Kidney epithelial cell (primary cell): ENCODE measurements at regions not wholly inside any gene's neighbourhood (a gene's known extent, or its start where the extent isn't known, plus 50 kb on each side); places are given as distances from the start of the nearest gene placed in this dataset.

ENCODE experiments used
- DNase-seq: peaks from one replicate; pipeline ENCODE4 v3.0.0-alpha.2; 2010; ENCODE audit warnings: low read depth
- H3K27me3 ChIP-seq: 2 replicates; pipeline ENCODE4 v1.6.0; 2011; ENCODE audit warnings: low read length; ENCODE audit not compliant: control insufficient read depth, insufficient read depth
- H3K36me3 ChIP-seq: 2 replicates; pipeline ENCODE4 v1.5.1; 2011; ENCODE audit warnings: low read length; ENCODE audit not compliant: control insufficient read depth, insufficient read depth
- H3K4me3 ChIP-seq: 2 replicates; pipeline ENCODE4 v1.5.1; 2011; ENCODE audit warnings: low read depth, mild to moderate bottlenecking, control low read depth, low read length
- TF ChIP-seq, protein P1 (sequence below): IDR thresholded peaks from 2 replicates; pipeline ENCODE4 v1.5.1; 2011; ENCODE audit warnings: mild to moderate bottlenecking, moderate library complexity, low read length, control low read depth, inconsistent platforms; ENCODE audit not compliant: insufficient read depth, poor library complexity, severe bottlenecking

GRCh38 chr10:21084700-21085099 lies 187.6 kb upstream of the NEBL start:
- Histone ChIP-seq H3K36me3 (no peaks in the 10 kb centered on the region), H3K27me3 (no peaks in the 10 kb centered on the region), H3K4me3 (no peak overlapping the region)
- DNase-seq = no peak
- TF ChIP-seq, protein P1, sequence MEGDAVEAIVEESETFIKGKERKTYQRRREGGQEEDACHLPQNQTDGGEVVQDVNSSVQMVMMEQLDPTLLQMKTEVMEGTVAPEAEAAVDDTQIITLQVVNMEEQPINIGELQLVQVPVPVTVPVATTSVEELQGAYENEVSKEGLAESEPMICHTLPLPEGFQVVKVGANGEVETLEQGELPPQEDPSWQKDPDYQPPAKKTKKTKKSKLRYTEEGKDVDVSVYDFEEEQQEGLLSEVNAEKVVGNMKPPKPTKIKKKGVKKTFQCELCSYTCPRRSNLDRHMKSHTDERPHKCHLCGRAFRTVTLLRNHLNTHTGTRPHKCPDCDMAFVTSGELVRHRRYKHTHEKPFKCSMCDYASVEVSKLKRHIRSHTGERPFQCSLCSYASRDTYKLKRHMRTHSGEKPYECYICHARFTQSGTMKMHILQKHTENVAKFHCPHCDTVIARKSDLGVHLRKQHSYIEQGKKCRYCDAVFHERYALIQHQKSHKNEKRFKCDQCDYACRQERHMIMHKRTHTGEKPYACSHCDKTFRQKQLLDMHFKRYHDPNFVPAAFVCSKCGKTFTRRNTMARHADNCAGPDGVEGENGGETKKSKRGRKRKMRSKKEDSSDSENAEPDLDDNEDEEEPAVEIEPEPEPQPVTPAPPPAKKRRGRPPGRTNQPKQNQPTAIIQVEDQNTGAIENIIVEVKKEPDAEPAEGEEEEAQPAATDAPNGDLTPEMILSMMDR = no peak

DNA sequence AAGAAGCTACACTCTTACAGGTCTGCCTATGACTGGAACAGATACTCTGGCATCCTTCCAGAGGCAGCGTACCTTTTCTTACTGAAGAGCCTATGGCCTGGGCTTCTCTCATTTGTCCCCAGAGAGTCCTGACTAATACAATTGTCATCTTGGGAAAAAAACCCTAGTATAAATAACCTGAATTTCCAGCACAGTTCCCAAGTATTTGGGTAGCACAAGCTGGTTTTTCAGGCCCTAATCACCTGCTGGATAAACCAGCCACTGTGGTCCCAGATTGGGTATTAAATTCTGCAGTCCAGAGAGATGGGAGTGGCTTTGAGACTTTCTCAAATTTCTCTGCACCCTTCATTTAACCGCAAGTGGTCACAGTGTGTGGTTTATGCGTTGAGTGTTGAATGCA lies 186.8 kb upstream of the NEBL start:
- no peak for DNase-seq
- Histone ChIP-seq H3K36me3 (no peaks in the 10 kb centered on the region), H3K27me3 (no peaks in the 10 kb centered on the region), H3K4me3 (no peak overlapping the region)
- TF ChIP-seq, protein P1 = no peak

- H3K36me3 ChIP-seq = no peaks in the 10 kb centered on the region
- DNase-seq = no peak
- TF ChIP-seq, protein P1 = no peak
- no peaks in the 10 kb centered on the region for H3K27me3 ChIP-seq
- H3K4me3 ChIP-seq = no peak overlapping the region
Observed at GRCh38 chr10:21082206-21082605, 185.1 kb upstream of the NEBL start.

GRCh38 chr10:21080261-21080660 lies 183.2 kb upstream of the NEBL start:
- no peaks in the 10 kb centered on the region for H3K27me3 ChIP-seq
- H3K36me3 ChIP-seq = no peaks in the 10 kb centered on the region
- H3K4me3 ChIP-seq = no peak overlapping the region
- TF ChIP-seq, protein P1 = no peak
- no peak for DNase-seq

DNA sequence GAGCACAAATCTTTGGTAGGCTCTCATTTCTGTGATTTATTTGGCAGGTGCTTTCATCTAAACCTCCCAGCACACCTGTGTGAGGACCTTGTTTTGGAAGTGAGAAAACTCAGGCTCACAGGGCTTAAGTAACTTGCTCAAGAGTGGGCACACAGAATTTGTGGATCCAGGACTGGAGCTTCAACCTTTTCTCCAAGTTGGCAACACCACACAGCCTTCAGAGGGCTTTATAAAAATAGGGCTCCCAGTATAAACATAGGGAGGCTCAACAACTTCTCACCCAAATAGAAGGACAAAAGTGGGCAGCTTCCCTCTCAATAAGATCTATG lies 182.2 kb upstream of the NEBL start:
- TF ChIP-seq, protein P1 = no peak
- no peak for DNase-seq
- Histone ChIP-seq H3K4me3 (no peak overlapping the region), H3K27me3 (no peaks in the 10 kb centered on the region), H3K36me3 (no peaks in the 10 kb centered on the region)

GRCh38 chr10:21078410-21079329 lies 181.6 kb upstream of the NEBL start:
- TF ChIP-seq, protein P1 = peak; percentile 84
- Histone ChIP-seq H3K27me3 (no peaks in the 10 kb centered on the region), H3K4me3 (no peak overlapping the region), H3K36me3 (no peaks in the 10 kb centered on the region)
- DNase-seq = no peak
